Adrenal gland (tissue), 9 donors: ENCODE measurements at regions not wholly inside any gene's neighbourhood (a gene's known extent, or its start where the extent isn't known, plus 50 kb on each side); places are given as distances from the start of the nearest gene placed in this dataset.
A peak's percentile ranks its signal among the peaks of the same experiment; 100 is the strongest.

Experiments
- DNase-seq, 7 donors: peaks; one replicate each; pipeline ENCODE4 v3.0.0-alpha.2; 2019 to 2020
- H3K27ac ChIP-seq, 5 donors: fragments of 200-600 bp; sonication (generic) in 4 of 5; 1 replicate in 3 of 5; 2 replicates in 2 of 5; pipeline versions ENCODE4 v1.5.1 to v1.8.0; 2016 to 2020; ENCODE audit warnings: mild to moderate bottlenecking in 1 of 5
- H3K27me3 ChIP-seq: fragments of 200-600 bp; 2 replicates; pipeline ENCODE4 v1.8.0; 2021
- H3K36me3 ChIP-seq, 2 donors: fragments of 200-600 bp; replicated peaks in 1 of 2; 1 replicate in 1 of 2; 2 replicates in 1 of 2; pipeline versions ENCODE4 v1.5.1 to v1.8.0; 2018 to 2022
- H3K4me1 ChIP-seq, 2 donors: fragments of 200-600 bp; replicated peaks in 1 of 2; 1 replicate in 1 of 2; 2 replicates in 1 of 2; pipeline versions ENCODE4 v1.5.1 to v1.8.0; 2018 to 2021
- H3K4me3 ChIP-seq, 4 donors: fragments of 200-600 bp; sonication (generic) in 3 of 4; one replicate each; pipeline ENCODE4 v1.5.1; 2016 to 2018
- H3K9me3 ChIP-seq, 3 donors: fragments of 200-600 bp; sonication (generic) in 1 of 3; replicated peaks in 1 of 3; 1 replicate in 2 of 3; 2 replicates in 1 of 3; pipeline versions ENCODE4 v1.5.1 to v1.8.0; 2016 to 2021
- POLR2A ChIP-seq, 2 donors: fragments of 450-650 bp; IDR thresholded peaks; one replicate each; pipeline ENCODE4 v1.6.1; 2017; ENCODE audit warnings: antibody characterized with exemption in 2 of 2, mild to moderate bottlenecking in 2 of 2, moderate library complexity in 1 of 2
- WGBS, 4 donors: extraction: QIAGEN DNeasy Blood & Tissue Kit in 2 of 4; methylation state at CpG; one replicate each; pipeline versions ENCODE4 v1.1.5 to v1.1.7; 2013 to 2017; 5-methylcytosine and 5-hydroxymethylcytosine counted together
- intact Hi-C, 2 donors: fragments of 100-400 bp; cut with DNase I; formaldehyde crosslinking; loops; one replicate each; pipeline versions ENCODE4 v1.14.1 to v1.15.0; 2022 to 2023
- TF ChIP-seq, protein P1 (sequence below), 6 experiments: fragments of 450-650 bp in 4 of 6; fragments of 200-600 bp in 2 of 6; sonication (generic) in 1 of 6; IDR thresholded peaks; 1 replicate in 5 of 6; 2 replicates in 1 of 6; pipeline versions ENCODE4 v1.5.1 to v1.8.0; 2016 to 2021; ENCODE audit warnings: antibody characterized with exemption in 6 of 6, mild to moderate bottlenecking in 2 of 6, moderate library complexity in 1 of 6
- donor health status: healthy with polysubstance abuse.
- donor health status: Bipolar disorder and iron deficiency.
- donor health status: DM: yes; HTN: yes; CAD: no.
- donor health status: DM: no; HTN: no; CAD: no.
- donor health status: DM: no; HTN: no; CAD: no.

- DNase-seq = no peak
- WGBS, 4 donors = 77 to 81% (median 80%) methylated on average over 7 of the region's 7 CpGs
These were observed 125.0 kb downstream of the BANF2 start for GRCh38 chr20:17824676-17825251.

DNA sequence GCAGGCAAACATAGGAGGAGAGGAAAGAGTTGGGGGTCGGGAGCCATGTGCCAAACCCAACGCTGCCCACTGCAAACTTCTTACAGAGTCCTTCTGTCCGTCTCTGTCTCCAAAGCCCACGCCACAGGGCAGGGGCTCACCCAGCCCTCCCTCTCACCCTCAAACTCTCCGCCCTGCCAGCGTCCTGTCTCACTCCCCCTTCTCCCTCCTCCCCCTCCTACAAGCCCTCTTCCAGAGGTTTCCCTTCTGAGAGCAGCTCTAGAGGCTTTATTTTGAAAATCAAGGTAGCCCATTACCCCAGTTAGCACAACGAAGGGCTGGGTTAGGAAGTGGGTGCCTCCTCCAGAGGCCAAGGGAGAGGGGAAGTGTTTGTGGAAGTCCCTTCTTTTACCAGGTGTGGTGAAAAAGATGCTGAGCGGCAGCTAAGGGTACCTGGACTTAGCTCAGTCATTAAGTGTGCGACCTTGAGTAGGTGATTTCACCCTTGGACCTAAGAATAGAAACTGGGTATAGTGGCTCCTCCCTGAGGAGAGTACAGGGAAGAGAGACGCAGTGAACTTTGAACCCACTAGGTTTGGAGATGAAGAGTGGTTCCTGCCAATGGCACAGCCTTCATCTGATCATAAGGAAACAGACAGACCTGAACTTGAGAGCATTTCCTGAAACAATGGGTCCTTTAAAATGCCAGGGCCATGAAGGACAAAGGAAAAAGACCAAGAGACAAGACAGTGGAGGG is 123.8 kb downstream of the BANF2 start:
- Histone ChIP-seq H3K27ac (peak overlapping the region in 1 of 5 donors; percentile 14), H3K9me3 (no peaks in the 10 kb centered on the region), H3K36me3 (no peaks in the 10 kb centered on the region), H3K27me3 (no peaks in the 10 kb centered on the region), H3K4me1 (peaks cover 0 to 7% of the 10 kb centered on the region in 2 donors), H3K4me3 (no peak overlapping the region)
- DNase-seq = no peak
- intact Hi-C loops = no loop called here
- TF ChIP-seq, protein P1, sequence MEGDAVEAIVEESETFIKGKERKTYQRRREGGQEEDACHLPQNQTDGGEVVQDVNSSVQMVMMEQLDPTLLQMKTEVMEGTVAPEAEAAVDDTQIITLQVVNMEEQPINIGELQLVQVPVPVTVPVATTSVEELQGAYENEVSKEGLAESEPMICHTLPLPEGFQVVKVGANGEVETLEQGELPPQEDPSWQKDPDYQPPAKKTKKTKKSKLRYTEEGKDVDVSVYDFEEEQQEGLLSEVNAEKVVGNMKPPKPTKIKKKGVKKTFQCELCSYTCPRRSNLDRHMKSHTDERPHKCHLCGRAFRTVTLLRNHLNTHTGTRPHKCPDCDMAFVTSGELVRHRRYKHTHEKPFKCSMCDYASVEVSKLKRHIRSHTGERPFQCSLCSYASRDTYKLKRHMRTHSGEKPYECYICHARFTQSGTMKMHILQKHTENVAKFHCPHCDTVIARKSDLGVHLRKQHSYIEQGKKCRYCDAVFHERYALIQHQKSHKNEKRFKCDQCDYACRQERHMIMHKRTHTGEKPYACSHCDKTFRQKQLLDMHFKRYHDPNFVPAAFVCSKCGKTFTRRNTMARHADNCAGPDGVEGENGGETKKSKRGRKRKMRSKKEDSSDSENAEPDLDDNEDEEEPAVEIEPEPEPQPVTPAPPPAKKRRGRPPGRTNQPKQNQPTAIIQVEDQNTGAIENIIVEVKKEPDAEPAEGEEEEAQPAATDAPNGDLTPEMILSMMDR (IDR thresholded peaks at IDR 0.05) = no peak
- no peak for TF ChIP-seq POLR2A (IDR thresholded peaks at IDR 0.05)
- WGBS, 4 donors = 77 to 86% (median 84%) methylated on average over 10 of the region's 10 CpGs

More at GRCh38 chr20:17824676-17825251, 125.0 kb downstream of the BANF2 start:
- Histone ChIP-seq H3K27me3 (no peaks in the 10 kb centered on the region), H3K4me1 (peaks cover 0 to 7% of the 10 kb centered on the region in 2 donors), H3K4me3 (no peak overlapping the region), H3K9me3 (no peaks in the 10 kb centered on the region), H3K27ac (peak overlapping the region in 4 of 5 donors; percentile 29 to 83 (median 47)), H3K36me3 (no peaks in the 10 kb centered on the region)
- TF ChIP-seq, protein P1 (IDR thresholded peaks at IDR 0.05) = no peak
- no peak for TF ChIP-seq POLR2A (IDR thresholded peaks at IDR 0.05)
- intact Hi-C loops = no loop called here

DNA sequence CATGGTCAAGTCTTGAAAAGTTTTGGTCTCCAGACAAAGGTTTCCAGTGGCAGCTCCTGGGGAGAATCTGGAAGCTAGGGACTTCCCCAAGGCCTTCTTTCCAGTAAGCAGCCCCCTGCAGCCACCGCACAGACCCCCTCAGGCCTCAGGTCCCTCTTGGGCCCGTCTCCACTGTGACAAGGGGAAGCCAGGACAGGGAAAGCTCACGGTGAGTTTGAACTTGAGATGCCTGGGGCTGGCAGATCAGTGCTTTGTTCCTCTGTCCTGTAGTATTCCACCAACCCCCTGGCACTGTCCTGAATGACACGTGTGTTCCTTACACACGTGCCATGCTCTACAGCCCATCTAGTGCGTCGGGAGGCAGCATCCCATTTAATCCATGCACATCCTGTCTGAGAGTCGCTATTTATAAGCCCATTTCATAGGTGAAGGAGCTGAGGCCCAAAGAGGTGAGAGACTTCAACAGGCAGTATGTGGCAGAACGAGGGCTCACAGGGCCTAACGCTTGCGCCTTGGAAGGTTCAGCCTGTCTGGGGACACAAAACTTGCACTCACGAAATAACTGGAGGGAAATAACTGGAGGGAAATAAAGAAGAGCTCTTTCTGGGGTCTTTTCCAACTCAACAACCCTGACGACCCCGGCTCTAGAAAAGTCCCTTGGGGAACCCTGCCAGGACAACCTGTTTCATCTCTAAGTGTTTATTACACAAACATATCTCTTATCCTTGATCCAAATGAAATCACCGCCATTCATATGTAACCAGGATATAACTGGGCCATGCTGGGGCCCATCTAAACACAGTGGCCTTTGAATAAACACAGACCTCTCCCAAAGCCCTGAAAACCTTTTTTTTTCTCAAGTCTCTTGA is 123.0 kb downstream of the BANF2 start:
- WGBS, 4 donors = 83 to 90% (median 87%) methylated on average over 15 of the region's 15 CpGs

More for the DNA sequence above, 123.0 kb downstream of the BANF2 start:
- TF ChIP-seq POLR2A (IDR thresholded peaks at IDR 0.05) = no peak
- TF ChIP-seq, protein P1 (IDR thresholded peaks at IDR 0.05) = no peak
- H3K36me3 ChIP-seq = no peaks in the 10 kb centered on the region
- H3K4me1 ChIP-seq = peaks cover 0 to 7% of the 10 kb centered on the region in 2 donors
- no peaks in the 10 kb centered on the region for H3K27me3 ChIP-seq
- intact Hi-C loops = no loop called here
- no peak overlapping the region for H3K4me3 ChIP-seq
- no peaks in the 10 kb centered on the region for H3K9me3 ChIP-seq
- H3K27ac ChIP-seq = no peak overlapping the region
- DNase-seq = no peak
